ENCODE measurements at regions not wholly inside any gene's neighbourhood (a gene's known extent, or its start where the extent isn't known, plus 50 kb on each side); places are given as distances from the start of the nearest gene placed in this dataset.

DNA sequence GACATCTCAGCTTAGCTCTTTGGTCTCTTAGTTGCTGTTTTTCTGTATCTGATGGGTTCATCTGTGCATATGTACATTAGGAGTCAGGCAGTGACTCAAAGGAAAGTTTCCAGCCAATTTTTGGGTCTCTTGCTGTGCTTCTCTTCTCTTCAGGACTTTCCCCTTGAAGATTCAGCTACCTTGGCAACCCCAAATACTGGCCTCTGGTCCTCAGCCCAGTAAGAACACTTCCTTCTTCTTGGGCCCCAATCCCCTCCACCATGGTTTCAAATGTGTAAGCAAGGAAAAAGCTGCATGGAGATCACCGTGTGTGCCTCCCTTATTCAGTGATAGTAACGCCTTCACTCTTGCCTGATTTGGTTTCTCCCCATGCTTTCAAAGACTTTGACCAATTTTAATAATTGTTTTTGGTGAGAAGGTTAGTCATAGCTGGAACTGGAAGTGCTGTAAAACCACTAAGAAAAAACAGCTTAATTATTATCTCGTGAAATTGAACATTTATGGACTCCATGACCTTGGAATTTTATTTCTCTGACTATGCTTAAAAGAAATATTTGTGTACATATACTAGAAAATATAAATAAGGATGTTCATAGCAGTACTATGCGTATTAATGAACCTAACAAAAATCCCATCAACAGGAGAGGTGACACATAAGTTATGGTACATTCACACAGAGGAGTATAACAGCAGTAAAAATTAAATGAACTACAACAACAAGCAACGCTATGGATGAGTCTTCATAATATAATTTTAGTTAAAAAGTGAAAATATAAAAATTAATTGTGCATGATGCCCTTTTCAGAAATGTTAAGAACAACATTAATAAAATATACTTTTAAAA, 125.3 kb upstream of the BCL6 start (continued):
- TF ChIP-seq, protein P1, sequence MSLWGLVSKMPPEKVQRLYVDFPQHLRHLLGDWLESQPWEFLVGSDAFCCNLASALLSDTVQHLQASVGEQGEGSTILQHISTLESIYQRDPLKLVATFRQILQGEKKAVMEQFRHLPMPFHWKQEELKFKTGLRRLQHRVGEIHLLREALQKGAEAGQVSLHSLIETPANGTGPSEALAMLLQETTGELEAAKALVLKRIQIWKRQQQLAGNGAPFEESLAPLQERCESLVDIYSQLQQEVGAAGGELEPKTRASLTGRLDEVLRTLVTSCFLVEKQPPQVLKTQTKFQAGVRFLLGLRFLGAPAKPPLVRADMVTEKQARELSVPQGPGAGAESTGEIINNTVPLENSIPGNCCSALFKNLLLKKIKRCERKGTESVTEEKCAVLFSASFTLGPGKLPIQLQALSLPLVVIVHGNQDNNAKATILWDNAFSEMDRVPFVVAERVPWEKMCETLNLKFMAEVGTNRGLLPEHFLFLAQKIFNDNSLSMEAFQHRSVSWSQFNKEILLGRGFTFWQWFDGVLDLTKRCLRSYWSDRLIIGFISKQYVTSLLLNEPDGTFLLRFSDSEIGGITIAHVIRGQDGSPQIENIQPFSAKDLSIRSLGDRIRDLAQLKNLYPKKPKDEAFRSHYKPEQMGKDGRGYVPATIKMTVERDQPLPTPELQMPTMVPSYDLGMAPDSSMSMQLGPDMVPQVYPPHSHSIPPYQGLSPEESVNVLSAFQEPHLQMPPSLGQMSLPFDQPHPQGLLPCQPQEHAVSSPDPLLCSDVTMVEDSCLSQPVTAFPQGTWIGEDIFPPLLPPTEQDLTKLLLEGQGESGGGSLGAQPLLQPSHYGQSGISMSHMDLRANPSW (CRISPR knock-in tag; conservative IDR thresholded peaks at IDR 0.05; ENCODE audit: low read depth), result no peak
- TF ChIP-seq TCF7 (CRISPR knock-in tag; IDR thresholded peaks at IDR 0.05; ENCODE audit: low read depth) (no peak), CBFB (CRISPR knock-in tag; IDR thresholded peaks at IDR 0.05; ENCODE audit: low read depth) (no peak), NFATC4 (CRISPR knock-in tag; IDR thresholded peaks at IDR 0.05) (no peak)

DNA sequence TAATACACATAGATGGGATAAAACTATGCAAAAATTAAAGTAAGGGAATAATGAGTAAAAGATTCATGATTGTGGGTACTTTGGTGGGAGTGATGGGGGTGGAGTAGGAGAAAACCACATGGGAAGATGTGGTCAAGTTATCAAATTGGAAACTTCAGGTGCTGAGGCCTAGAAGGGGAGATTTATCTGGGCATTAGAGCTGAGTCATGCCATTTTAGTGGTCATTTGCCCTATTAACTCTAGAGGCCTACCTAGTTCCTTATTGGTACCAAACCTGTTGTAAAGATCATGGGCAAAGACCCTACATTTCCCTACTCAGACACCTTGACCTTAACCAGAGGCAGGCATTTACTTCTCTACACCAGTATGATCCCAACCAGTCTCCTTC, 125.9 kb upstream of the BCL6 start:
- TF ChIP-seq ELF4 (CRISPR knock-in tag; IDR thresholded peaks at IDR 0.05; ENCODE audit: low read depth) (no peak), IRF2 (CRISPR knock-in tag; IDR thresholded peaks at IDR 0.05; ENCODE audit: borderline replicate concordance, low read depth) (no peak), ZNF396 (CRISPR knock-in tag; IDR thresholded peaks at IDR 0.05; ENCODE audit: borderline replicate concordance) (no peak), EMX1 (CRISPR knock-in tag; IDR thresholded peaks at IDR 0.05) (no peak), TEAD4 (CRISPR knock-in tag; IDR thresholded peaks at IDR 0.05) (no peak), ATF1 (CRISPR knock-in tag; IDR thresholded peaks at IDR 0.05) (no peak)
- TF ChIP-seq, protein P2, sequence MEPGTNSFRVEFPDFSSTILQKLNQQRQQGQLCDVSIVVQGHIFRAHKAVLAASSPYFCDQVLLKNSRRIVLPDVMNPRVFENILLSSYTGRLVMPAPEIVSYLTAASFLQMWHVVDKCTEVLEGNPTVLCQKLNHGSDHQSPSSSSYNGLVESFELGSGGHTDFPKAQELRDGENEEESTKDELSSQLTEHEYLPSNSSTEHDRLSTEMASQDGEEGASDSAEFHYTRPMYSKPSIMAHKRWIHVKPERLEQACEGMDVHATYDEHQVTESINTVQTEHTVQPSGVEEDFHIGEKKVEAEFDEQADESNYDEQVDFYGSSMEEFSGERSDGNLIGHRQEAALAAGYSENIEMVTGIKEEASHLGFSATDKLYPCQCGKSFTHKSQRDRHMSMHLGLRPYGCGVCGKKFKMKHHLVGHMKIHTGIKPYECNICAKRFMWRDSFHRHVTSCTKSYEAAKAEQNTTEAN (CRISPR knock-in tag; IDR thresholded peaks at IDR 0.05), result no peak
- H3K4me1 Mint-ChIP-seq, result no peaks in the 10 kb centered on the region
- no peak overlapping the region for H3K4me3 Mint-ChIP-seq
- 0 out of 2 replicates have a peak, but pooled peaks cover 2% of the 10 kb centered on the region for H3K36me3 Mint-ChIP-seq
- CTCF ChIA-PET, result interaction anchor here (1.1 kb wide), 1 partner anchor 878 kb away, joined by 3 read pairs; no protein-coding TSS in a partner anchor
- POLR2A ChIA-PET, result no interaction called here
- peaks cover 4% of the 10 kb centered on the region for H3K9me3 Mint-ChIP-seq
- DNase-seq (ENCODE audit: low spot score), result no peak
- no peak overlapping the region for H3K27ac Mint-ChIP-seq
- H3K27me3 Mint-ChIP-seq (ENCODE audit: low read depth), result no peaks in the 10 kb centered on the region
- ATAC-seq, result no peak

DNA sequence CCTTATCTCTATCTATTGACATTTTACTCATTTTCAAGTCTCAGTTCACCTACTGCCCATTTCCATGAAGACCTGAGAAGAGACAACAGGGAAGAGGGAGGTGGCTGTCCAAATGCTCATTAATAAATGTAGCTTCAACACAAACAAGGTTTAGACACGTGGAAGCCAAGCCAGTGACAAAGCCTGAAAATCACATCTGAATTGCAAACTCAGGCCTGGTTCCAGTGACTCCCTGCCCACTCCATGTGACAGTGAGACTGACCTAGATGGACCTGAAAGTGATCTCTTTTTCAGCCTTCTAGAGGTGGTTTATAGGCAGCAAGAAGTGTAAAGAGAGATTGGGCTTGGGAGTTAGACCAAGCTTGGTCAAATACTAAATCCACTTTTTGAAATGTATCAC, 126.6 kb upstream of the BCL6 start:
- 0 out of 2 replicates have a peak, but pooled peaks cover 2% of the 10 kb centered on the region for H3K36me3 Mint-ChIP-seq
- ChIA-PET CTCF (interaction anchor here (1.1 kb wide), 1 partner anchor 877 kb away, joined by 3 read pairs; no protein-coding TSS in a partner anchor), POLR2A (no interaction called here)
- H3K9me3 Mint-ChIP-seq, result peaks cover 4% of the 10 kb centered on the region
- DNase-seq (ENCODE audit: low spot score), result no peak
- H3K27me3 Mint-ChIP-seq (ENCODE audit: low read depth), result no peaks in the 10 kb centered on the region
- no peaks in the 10 kb centered on the region for H3K4me1 Mint-ChIP-seq
- no peak overlapping the region for H3K4me3 Mint-ChIP-seq
- no peak overlapping the region for H3K27ac Mint-ChIP-seq
- no peak for ATAC-seq
- TF ChIP-seq, protein P3, sequence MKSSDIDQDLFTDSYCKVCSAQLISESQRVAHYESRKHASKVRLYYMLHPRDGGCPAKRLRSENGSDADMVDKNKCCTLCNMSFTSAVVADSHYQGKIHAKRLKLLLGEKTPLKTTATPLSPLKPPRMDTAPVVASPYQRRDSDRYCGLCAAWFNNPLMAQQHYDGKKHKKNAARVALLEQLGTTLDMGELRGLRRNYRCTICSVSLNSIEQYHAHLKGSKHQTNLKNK (CRISPR knock-in tag; IDR thresholded peaks at IDR 0.05), result no peak
- TF ChIP-seq ZNF416 (CRISPR knock-in tag; IDR thresholded peaks at IDR 0.05) (no peak), GRHL2 (CRISPR knock-in tag; IDR thresholded peaks at IDR 0.05; ENCODE audit: insufficient replicate concordance, severe bottlenecking) (no peak), RORB (CRISPR knock-in tag; IDR thresholded peaks at IDR 0.05) (no peak), SMAD3 (CRISPR knock-in tag; IDR thresholded peaks at IDR 0.05; ENCODE audit: borderline replicate concordance) (no peak), TCF7 (CRISPR knock-in tag; IDR thresholded peaks at IDR 0.05; ENCODE audit: low read depth) (no peak), TP53 (CRISPR knock-in tag; IDR thresholded peaks at IDR 0.05) (no peak)
- TF ChIP-seq, protein P4, sequence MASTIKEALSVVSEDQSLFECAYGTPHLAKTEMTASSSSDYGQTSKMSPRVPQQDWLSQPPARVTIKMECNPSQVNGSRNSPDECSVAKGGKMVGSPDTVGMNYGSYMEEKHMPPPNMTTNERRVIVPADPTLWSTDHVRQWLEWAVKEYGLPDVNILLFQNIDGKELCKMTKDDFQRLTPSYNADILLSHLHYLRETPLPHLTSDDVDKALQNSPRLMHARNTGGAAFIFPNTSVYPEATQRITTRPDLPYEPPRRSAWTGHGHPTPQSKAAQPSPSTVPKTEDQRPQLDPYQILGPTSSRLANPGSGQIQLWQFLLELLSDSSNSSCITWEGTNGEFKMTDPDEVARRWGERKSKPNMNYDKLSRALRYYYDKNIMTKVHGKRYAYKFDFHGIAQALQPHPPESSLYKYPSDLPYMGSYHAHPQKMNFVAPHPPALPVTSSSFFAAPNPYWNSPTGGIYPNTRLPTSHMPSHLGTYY (CRISPR knock-in tag; IDR thresholded peaks at IDR 0.05), result no peak
- TF ChIP-seq, protein P5, sequence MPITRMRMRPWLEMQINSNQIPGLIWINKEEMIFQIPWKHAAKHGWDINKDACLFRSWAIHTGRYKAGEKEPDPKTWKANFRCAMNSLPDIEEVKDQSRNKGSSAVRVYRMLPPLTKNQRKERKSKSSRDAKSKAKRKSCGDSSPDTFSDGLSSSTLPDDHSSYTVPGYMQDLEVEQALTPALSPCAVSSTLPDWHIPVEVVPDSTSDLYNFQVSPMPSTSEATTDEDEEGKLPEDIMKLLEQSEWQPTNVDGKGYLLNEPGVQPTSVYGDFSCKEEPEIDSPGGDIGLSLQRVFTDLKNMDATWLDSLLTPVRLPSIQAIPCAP (CRISPR knock-in tag; IDR thresholded peaks at IDR 0.05), result no peak
- TF ChIP-seq, protein P6, sequence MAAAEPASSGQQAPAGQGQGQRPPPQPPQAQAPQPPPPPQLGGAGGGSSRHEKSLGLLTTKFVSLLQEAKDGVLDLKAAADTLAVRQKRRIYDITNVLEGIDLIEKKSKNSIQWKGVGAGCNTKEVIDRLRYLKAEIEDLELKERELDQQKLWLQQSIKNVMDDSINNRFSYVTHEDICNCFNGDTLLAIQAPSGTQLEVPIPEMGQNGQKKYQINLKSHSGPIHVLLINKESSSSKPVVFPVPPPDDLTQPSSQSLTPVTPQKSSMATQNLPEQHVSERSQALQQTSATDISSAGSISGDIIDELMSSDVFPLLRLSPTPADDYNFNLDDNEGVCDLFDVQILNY (CRISPR knock-in tag; IDR thresholded peaks at IDR 0.05), result no peak

All from WTC11 (cell line).